GM12864 (cell line): ENCODE measurements at regions not wholly inside any gene's neighbourhood (a gene's known extent, or its start where the extent isn't known, plus 50 kb on each side); places are given as distances from the start of the nearest gene placed in this dataset.

Experiments used
- DNase-seq: peaks from one replicate; pipeline ENCODE4 v3.0.0-alpha.2; 2011; ENCODE audit warnings: low read depth
- H3K4me3 ChIP-seq: 2 replicates; pipeline ENCODE4 v1.5.1; 2011; ENCODE audit warnings: mild to moderate bottlenecking, low read depth, low read length, control low read depth
- TF ChIP-seq, protein P1 (sequence below): IDR thresholded peaks from 2 replicates; pipeline ENCODE4 v1.5.1; 2011; ENCODE audit warnings: low read depth, mild to moderate bottlenecking, moderate library complexity, low read length, control low read depth, inconsistent platforms; ENCODE audit errors: missing control alignments

DNA sequence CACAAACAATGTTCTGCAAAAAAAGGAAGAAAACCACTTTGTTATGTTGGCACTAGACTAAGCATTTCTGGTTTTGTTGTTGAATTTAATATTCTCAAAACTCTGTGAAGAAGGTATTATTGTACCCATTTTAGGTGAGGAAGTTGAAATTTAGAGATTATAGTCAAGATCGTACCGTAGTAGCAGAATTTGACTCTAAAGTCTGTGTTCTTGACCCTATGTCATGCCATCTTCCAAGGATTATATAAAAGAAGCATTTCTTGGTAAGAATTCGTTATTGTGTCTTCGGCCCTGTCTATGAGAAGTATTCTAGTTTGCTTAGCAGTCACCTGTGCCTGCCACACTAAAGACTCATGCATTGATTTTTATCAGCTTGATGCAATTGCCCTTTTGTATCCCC lies 104.4 kb upstream of the MAP9 start:
- H3K4me3 ChIP-seq = no peak overlapping the region
- no peak for DNase-seq
- TF ChIP-seq, protein P1, sequence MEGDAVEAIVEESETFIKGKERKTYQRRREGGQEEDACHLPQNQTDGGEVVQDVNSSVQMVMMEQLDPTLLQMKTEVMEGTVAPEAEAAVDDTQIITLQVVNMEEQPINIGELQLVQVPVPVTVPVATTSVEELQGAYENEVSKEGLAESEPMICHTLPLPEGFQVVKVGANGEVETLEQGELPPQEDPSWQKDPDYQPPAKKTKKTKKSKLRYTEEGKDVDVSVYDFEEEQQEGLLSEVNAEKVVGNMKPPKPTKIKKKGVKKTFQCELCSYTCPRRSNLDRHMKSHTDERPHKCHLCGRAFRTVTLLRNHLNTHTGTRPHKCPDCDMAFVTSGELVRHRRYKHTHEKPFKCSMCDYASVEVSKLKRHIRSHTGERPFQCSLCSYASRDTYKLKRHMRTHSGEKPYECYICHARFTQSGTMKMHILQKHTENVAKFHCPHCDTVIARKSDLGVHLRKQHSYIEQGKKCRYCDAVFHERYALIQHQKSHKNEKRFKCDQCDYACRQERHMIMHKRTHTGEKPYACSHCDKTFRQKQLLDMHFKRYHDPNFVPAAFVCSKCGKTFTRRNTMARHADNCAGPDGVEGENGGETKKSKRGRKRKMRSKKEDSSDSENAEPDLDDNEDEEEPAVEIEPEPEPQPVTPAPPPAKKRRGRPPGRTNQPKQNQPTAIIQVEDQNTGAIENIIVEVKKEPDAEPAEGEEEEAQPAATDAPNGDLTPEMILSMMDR = no peak

GRCh38 chr4:155479835-155480234 lies 103.1 kb upstream of the MAP9 start:
- no peak overlapping the region for H3K4me3 ChIP-seq
- TF ChIP-seq, protein P1 = no peak
- DNase-seq = no peak

DNA sequence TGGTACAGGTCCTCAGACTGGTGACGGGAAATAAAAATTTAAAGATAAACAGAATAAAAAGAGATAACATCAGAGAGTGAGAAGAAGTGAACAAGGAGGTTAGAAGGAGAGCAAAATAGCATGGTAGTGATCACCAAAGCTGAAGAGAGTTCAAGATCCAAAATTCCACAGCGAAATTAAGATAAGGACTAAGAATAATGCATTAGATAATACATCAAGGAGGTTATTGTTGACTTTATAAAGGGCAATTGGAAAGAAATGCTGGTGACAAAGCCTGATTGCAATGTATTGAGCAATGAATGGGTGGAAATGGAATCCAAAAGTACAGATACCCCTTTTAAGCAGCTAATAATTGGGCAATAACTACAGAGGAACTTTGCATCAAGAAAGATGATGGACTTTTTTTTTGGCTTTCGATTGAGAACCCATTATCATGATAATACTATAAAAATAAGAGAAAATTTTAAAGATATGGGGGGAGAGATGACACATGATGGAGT lies 101.6 kb upstream of the MAP9 start:
- H3K4me3 ChIP-seq = no peak overlapping the region
- DNase-seq = no peak
- TF ChIP-seq, protein P1 = no peak

- TF ChIP-seq, protein P1 = no peak
- DNase-seq = no peak
Observed at GRCh38 chr4:155474758-155475157, 98.0 kb upstream of the MAP9 start.

DNA sequence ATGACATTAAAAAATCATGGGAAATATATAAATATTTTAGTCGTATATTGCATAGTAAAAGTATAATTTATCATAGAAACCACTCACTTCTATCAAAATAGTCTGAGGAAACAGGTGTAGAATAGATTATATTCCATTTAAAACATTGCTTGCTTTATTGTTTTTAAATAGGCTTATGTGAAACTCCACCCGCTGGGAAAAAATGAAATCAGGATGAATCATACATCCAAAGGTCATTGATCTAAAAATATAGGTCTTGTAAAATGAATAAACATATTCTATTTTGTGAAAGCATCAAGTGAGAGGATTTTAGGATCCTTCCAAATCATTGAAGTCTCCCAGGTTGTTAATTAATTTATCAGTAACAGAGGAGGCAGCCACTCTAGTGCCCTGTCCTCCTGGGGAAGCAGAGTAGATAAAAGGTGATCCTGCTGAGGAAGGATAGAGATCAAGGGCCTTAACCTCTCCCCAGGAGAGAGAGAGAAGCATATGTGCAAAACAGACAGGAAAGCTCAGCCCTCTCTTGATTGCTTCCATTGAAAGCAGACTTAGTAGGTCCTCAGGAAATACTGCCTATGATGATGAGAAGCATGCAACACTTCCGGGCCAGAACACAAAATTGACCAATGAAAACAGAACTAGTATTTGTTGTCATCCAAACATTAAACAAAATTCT lies 96.8 kb upstream of the MAP9 start:
- DNase-seq = no peak
- TF ChIP-seq, protein P1 = no peak
- H3K4me3 ChIP-seq = no peak overlapping the region

More at GRCh38 chr4:155474758-155475157, 98.0 kb upstream of the MAP9 start:
- no peak overlapping the region for H3K4me3 ChIP-seq

DNA sequence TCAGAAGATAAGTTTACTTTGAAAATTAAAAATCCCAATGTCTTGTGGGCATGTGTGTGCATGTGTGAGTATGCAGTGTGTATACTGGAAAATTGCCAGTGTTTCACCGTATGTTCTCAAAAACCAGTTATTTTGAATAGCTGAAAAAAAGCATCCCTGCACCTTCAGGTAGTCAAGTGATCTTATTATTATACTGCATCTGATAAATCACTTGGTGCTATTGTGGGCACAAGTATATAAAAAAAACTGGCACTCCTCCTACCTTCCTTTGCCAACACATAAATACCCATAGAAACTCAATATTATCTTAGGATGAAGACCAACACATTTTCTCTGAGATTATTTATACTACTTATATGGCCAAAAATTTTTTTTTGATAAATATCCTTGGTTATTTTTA lies 91.5 kb upstream of the MAP9 start:
- TF ChIP-seq, protein P1 = no peak
- no peak for DNase-seq

DNA sequence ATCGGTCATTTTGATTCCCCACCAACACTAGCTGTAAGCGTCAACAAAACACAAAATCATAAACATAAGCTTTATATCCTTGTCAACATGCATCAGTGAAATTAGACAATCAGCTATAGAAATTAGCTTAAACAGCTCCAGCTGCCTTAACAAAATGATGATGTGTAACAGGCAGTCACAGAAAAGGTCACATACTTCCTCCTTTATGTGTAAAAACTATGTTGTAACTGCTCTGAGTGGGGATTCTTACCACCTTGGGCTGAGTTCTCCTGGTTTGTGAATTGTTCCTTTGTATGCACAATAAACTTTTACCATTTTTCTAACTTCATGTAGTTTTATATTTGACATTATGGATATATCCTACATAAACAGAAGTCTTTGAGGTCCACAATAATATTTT lies 73.9 kb upstream of the MAP9 start:
- H3K4me3 ChIP-seq = no peak overlapping the region
- DNase-seq = no peak
- TF ChIP-seq, protein P1 = no peak

More for the DNA sequence above, 91.5 kb upstream of the MAP9 start:
- H3K4me3 ChIP-seq = no peak overlapping the region
